Fibroblast of lung (primary cell): ENCODE measurements at regions not wholly inside any gene's neighbourhood (a gene's known extent, or its start where the extent isn't known, plus 50 kb on each side); places are given as distances from the start of the nearest gene placed in this dataset.

Experiments
- EZH2 ChIP-seq: IDR thresholded peaks from 2 replicates; pipeline ENCODE4 v1.5.1; 2012; ENCODE audit warnings: low read length, control low read depth, mild to moderate bottlenecking; ENCODE audit errors: missing control alignments
- TF ChIP-seq, protein P1 (sequence below), 2 donors: IDR thresholded peaks in 1 of 2; conservative IDR thresholded peaks in 1 of 2; 1 replicate in 1 of 2; 2 replicates in 1 of 2; pipeline ENCODE4 v1.5.1; 2011 to 2012; ENCODE audit warnings: low read length in 2 of 2, control low read depth in 1 of 2, inconsistent platforms in 1 of 2, low read depth in 1 of 2, mild to moderate bottlenecking in 1 of 2

DNA sequence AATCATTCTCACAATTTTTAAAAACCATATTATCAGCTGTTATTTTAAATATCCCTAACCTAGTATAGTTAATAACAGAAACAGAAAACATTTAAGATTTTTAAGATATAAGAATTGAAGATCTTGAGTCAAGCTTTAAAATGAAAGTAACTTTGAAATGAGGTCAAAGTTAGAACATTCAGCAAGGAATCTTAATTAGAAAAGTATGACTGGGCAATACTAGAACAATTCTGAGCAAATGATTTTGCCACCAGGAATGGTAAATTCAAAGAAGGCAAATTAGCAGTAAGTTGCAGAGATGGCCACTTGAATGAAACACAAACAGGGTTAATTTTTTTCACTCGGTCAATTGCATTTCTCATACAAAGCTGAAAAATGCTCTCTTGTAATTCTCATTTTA lies 117.9 kb downstream of the NXNL2 start:
- TF ChIP-seq, protein P1, sequence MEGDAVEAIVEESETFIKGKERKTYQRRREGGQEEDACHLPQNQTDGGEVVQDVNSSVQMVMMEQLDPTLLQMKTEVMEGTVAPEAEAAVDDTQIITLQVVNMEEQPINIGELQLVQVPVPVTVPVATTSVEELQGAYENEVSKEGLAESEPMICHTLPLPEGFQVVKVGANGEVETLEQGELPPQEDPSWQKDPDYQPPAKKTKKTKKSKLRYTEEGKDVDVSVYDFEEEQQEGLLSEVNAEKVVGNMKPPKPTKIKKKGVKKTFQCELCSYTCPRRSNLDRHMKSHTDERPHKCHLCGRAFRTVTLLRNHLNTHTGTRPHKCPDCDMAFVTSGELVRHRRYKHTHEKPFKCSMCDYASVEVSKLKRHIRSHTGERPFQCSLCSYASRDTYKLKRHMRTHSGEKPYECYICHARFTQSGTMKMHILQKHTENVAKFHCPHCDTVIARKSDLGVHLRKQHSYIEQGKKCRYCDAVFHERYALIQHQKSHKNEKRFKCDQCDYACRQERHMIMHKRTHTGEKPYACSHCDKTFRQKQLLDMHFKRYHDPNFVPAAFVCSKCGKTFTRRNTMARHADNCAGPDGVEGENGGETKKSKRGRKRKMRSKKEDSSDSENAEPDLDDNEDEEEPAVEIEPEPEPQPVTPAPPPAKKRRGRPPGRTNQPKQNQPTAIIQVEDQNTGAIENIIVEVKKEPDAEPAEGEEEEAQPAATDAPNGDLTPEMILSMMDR (conservative IDR thresholded peaks at IDR 0.05 in 1 of 2, IDR thresholded peaks at IDR 0.05 in 1 of 2; ENCODE audit: low read depth in 1 of 2, low read length in 2 of 2): no peak
- no peak for TF ChIP-seq EZH2
